ENCODE measurements at regions not wholly inside any gene's neighbourhood (a gene's known extent, or its start where the extent isn't known, plus 50 kb on each side); places are given as distances from the start of the nearest gene placed in this dataset.

GRCh38 chr3:139117136-139117675 lies 72.5 kb upstream of the PRR23C start:
- no peaks in the 10 kb centered on the region for H3K9me3 ChIP-seq
- H3K4me3 ChIP-seq, result no peak overlapping the region
- H3K27ac ChIP-seq, result no peak overlapping the region
- DNase-seq (ENCODE audit: low spot score) (no peak), ATAC-seq (ENCODE audit: insufficient number of reproducible peaks, low FRiP score, low read depth) (no peak)
- no peaks in the 10 kb centered on the region for H3K27me3 ChIP-seq (replicated peaks; ENCODE audit: insufficient read depth)
- H3K4me1 ChIP-seq (ENCODE audit: control insufficient read depth in 1 of 2, low read depth in 2 of 2), result no peaks in the 10 kb centered on the region
- no peaks in the 10 kb centered on the region for H3K36me3 ChIP-seq
- TF ChIP-seq CTCF (IDR thresholded peaks at IDR 0.05), result no peak

- Histone ChIP-seq H3K27ac (no peak overlapping the region), H3K27me3 (replicated peaks; ENCODE audit: insufficient read depth) (no peaks in the 10 kb centered on the region), H3K9me3 (no peaks in the 10 kb centered on the region), H3K4me1 (ENCODE audit: control insufficient read depth in 1 of 2, low read depth in 2 of 2) (no peaks in the 10 kb centered on the region), H3K36me3 (no peaks in the 10 kb centered on the region), H3K4me3 (no peak overlapping the region)
- DNase-seq (ENCODE audit: low spot score) (no peak), ATAC-seq (ENCODE audit: insufficient number of reproducible peaks, low FRiP score, low read depth) (no peak)
- no peak for TF ChIP-seq CTCF (IDR thresholded peaks at IDR 0.05)
These were observed 73.4 kb upstream of the PRR23C start for GRCh38 chr3:139117883-139118760.

- H3K4me3 ChIP-seq, result no peak overlapping the region
- ATAC-seq (ENCODE audit: insufficient number of reproducible peaks, low FRiP score, low read depth) (no peak), DNase-seq (ENCODE audit: low spot score) (no peak)
- H3K27me3 ChIP-seq (replicated peaks; ENCODE audit: insufficient read depth), result no peaks in the 10 kb centered on the region
- H3K4me1 ChIP-seq (ENCODE audit: control insufficient read depth in 1 of 2, low read depth in 2 of 2), result no peaks in the 10 kb centered on the region
- no peak for TF ChIP-seq CTCF (IDR thresholded peaks at IDR 0.05)
- H3K27ac ChIP-seq, result no peak overlapping the region
- no peaks in the 10 kb centered on the region for H3K36me3 ChIP-seq
- no peaks in the 10 kb centered on the region for H3K9me3 ChIP-seq
These were observed 74.1 kb upstream of the PRR23C start for GRCh38 chr3:139118835-139119234.

GRCh38 chr3:139119331-139120025 lies 74.8 kb upstream of the PRR23C start:
- Histone ChIP-seq H3K4me1 (ENCODE audit: control insufficient read depth in 1 of 2, low read depth in 2 of 2) (no peaks in the 10 kb centered on the region), H3K9me3 (no peaks in the 10 kb centered on the region), H3K36me3 (no peaks in the 10 kb centered on the region), H3K27ac (no peak overlapping the region), H3K27me3 (replicated peaks; ENCODE audit: insufficient read depth) (no peaks in the 10 kb centered on the region), H3K4me3 (no peak overlapping the region)
- no peak for ATAC-seq (ENCODE audit: insufficient number of reproducible peaks, low FRiP score, low read depth)
- no peak for TF ChIP-seq CTCF (IDR thresholded peaks at IDR 0.05)
- no peak for DNase-seq (ENCODE audit: low spot score)
